ENCODE measurements at regions not wholly inside any gene's neighbourhood (a gene's known extent, or its start where the extent isn't known, plus 50 kb on each side); places are given as distances from the start of the nearest gene placed in this dataset.

DNA sequence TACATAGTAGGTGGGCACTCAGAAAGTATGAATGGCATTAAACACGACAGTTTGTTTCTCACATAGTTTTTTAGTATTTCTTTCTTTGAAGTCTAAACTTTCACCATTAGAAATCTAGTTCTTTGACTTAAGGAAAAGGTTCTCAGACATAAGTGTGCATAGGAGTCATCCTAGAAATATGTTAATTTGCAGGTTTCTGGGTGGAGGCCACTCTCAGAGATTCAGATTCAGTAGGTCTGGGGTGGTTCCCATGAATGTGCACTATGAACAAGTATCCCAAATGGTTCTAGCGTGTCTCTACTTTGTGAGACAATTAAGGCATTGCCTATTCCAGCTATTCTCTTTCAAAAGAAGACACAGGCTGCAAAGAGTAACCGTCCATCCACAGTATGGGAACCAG, 119.3 kb downstream of the NGF start:
- TF ChIP-seq, protein P1, sequence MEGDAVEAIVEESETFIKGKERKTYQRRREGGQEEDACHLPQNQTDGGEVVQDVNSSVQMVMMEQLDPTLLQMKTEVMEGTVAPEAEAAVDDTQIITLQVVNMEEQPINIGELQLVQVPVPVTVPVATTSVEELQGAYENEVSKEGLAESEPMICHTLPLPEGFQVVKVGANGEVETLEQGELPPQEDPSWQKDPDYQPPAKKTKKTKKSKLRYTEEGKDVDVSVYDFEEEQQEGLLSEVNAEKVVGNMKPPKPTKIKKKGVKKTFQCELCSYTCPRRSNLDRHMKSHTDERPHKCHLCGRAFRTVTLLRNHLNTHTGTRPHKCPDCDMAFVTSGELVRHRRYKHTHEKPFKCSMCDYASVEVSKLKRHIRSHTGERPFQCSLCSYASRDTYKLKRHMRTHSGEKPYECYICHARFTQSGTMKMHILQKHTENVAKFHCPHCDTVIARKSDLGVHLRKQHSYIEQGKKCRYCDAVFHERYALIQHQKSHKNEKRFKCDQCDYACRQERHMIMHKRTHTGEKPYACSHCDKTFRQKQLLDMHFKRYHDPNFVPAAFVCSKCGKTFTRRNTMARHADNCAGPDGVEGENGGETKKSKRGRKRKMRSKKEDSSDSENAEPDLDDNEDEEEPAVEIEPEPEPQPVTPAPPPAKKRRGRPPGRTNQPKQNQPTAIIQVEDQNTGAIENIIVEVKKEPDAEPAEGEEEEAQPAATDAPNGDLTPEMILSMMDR (conservative IDR thresholded peaks at IDR 0.05): no peak
- TF ChIP-seq ZFX (IDR thresholded peaks at IDR 0.05): no peak

Data from C4-2B (cell line).